GM10266 (cell line): ENCODE measurements at regions not wholly inside any gene's neighbourhood (a gene's known extent, or its start where the extent isn't known, plus 50 kb on each side); places are given as distances from the start of the nearest gene placed in this dataset.

Experiments used
- DNase-seq: peaks from one replicate; pipeline ENCODE4 v3.0.0; 2012; ENCODE audit errors: extremely low spot score
- CTCF ChIP-seq: IDR thresholded peaks from 2 replicates; pipeline ENCODE4 v1.5.1; 2012; ENCODE audit warnings: mild to moderate bottlenecking, low read depth; ENCODE audit not compliant: control insufficient read depth, insufficient read depth; ENCODE audit errors: missing control alignments

DNA sequence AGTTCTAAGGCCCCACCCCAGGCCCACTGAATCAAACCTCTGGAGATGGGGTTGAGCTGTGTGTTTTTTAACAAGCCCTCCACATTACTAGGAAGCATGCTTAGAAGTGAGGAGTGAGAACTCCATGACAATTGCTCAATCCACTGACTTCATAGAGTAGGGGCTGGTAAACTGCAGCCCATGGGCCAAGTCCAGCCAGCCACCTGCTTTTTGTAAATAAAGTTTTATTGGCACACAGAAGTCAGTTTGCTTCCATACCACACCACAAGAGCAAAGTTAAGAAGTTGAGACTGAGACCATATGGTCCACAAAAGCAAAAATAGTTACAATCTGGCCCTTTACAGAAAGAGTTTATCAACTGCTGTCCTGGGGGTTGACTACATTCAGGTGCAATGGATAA, 309.2 kb downstream of the SETD4 start:
- no peak for DNase-seq
- no peak for TF ChIP-seq CTCF

- DNase-seq, result no peak
- TF ChIP-seq CTCF, result no peak
Observed at GRCh38 chr21:35749904-35750303, 310.4 kb downstream of the SETD4 start.

- no peak for TF ChIP-seq CTCF
- DNase-seq, result no peak
Observed at GRCh38 chr21:35748678-35749314, 311.5 kb downstream of the SETD4 start.

DNA sequence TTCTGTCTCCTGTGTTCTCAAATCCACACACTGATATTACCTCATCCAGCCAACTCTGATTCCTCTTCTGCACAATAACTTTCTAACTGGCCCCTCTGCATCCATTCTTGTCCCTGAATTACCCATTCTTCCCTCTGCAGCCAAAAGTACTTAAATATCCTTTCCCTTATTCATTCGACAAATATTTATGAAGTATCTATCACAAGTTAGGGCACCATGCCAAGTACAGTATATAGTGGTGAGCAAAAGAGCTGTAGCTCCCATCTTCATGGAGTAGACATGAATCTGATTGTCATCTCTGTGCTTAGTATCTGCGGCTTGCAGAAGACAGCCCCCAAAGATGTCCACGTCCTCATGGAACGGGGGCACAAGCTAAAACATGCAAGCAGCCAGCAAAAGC, 316.8 kb downstream of the SETD4 start:
- DNase-seq, result no peak
- TF ChIP-seq CTCF, result no peak

- TF ChIP-seq CTCF, result no peak
- no peak for DNase-seq
Observed at GRCh38 chr21:35738347-35738961, 321.9 kb downstream of the SETD4 start.

- DNase-seq, result no peak
- no peak for TF ChIP-seq CTCF
Observed at GRCh38 chr21:35737899-35738346, 322.4 kb downstream of the SETD4 start.

GRCh38 chr21:35737449-35737848, 322.9 kb downstream of the SETD4 start:
- DNase-seq, result no peak
- no peak for TF ChIP-seq CTCF
